ENCODE measurements at regions not wholly inside any gene's neighbourhood (a gene's known extent, or its start where the extent isn't known, plus 50 kb on each side); places are given as distances from the start of the nearest gene placed in this dataset.

DNA sequence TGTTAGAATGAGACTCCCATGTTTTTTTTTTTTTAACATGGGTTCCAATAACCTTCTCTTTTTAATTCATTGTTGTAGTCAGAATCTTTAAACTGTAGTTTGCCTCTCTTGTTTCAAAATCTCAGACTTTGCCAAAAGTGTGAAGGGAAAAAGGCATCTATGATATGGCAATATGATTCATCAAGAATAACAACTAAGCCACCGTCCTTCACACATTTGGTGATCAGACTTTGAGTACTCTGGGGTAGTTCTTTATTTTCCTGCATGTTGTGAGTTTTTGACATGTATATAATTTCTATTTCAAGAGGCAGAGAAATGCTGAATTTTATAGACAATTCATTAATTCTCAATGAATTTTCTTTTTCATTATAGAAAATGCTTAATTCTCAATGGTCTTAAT is 53.5 kb upstream of the CERS6 start:
- no peak for DNase-seq (ENCODE audit: low spot score in 2 of 2)
- H3K36me3 ChIP-seq, result no peaks in the 10 kb centered on the region
- H3K4me3 ChIP-seq, result no peak overlapping the region
- peaks cover 0 to 10% of the 10 kb centered on the region in 2 donors for H3K9me3 ChIP-seq
- H3K4me1 ChIP-seq, result no peaks in the 10 kb centered on the region
- TF ChIP-seq, protein P1, sequence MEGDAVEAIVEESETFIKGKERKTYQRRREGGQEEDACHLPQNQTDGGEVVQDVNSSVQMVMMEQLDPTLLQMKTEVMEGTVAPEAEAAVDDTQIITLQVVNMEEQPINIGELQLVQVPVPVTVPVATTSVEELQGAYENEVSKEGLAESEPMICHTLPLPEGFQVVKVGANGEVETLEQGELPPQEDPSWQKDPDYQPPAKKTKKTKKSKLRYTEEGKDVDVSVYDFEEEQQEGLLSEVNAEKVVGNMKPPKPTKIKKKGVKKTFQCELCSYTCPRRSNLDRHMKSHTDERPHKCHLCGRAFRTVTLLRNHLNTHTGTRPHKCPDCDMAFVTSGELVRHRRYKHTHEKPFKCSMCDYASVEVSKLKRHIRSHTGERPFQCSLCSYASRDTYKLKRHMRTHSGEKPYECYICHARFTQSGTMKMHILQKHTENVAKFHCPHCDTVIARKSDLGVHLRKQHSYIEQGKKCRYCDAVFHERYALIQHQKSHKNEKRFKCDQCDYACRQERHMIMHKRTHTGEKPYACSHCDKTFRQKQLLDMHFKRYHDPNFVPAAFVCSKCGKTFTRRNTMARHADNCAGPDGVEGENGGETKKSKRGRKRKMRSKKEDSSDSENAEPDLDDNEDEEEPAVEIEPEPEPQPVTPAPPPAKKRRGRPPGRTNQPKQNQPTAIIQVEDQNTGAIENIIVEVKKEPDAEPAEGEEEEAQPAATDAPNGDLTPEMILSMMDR (IDR thresholded peaks at IDR 0.05), result no peak
- TF ChIP-seq POLR2AphosphoS5 (IDR thresholded peaks at IDR 0.05), result no peak
- TF ChIP-seq POLR2A (IDR thresholded peaks at IDR 0.05), result no peak
- intact Hi-C loops (cut with DNase I; ENCODE audit: low total_unique reads), result no loop called here
- H3K27me3 ChIP-seq, result no peaks in the 10 kb centered on the region
- H3K27ac ChIP-seq, result no peak overlapping the region

DNA sequence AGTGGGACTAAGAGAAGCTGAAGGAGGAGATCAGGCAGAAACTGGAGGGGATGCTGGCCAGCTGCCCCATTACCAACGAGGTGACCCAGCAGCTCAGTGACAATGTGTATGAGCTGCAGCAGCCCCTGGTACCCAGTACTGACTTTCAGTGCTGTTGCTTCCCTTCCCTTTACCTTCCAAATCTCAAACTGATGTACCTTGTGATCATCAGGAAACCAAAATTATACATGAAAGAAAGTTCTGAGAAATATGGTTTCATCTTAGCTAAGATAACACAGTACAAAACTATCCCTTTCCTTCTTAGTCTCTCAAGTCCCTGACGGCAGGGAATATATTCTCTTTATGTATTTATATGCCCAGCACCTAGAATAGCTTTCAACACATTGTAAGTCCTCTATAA is 52.3 kb upstream of the CERS6 start:
- TF ChIP-seq POLR2A (IDR thresholded peaks at IDR 0.05), result no peak
- TF ChIP-seq, protein P1 (IDR thresholded peaks at IDR 0.05), result no peak
- no peak for TF ChIP-seq POLR2AphosphoS5 (IDR thresholded peaks at IDR 0.05)
- no peak overlapping the region for H3K27ac ChIP-seq
- H3K9me3 ChIP-seq, result peaks cover 0 to 14% of the 10 kb centered on the region in 2 donors
- intact Hi-C loops (cut with DNase I; ENCODE audit: low total_unique reads), result no loop called here
- H3K27me3 ChIP-seq, result no peaks in the 10 kb centered on the region
- H3K4me1 ChIP-seq, result no peaks in the 10 kb centered on the region
- H3K36me3 ChIP-seq, result no peaks in the 10 kb centered on the region
- DNase-seq (ENCODE audit: low spot score in 2 of 2), result no peak
- no peak overlapping the region for H3K4me3 ChIP-seq

DNA sequence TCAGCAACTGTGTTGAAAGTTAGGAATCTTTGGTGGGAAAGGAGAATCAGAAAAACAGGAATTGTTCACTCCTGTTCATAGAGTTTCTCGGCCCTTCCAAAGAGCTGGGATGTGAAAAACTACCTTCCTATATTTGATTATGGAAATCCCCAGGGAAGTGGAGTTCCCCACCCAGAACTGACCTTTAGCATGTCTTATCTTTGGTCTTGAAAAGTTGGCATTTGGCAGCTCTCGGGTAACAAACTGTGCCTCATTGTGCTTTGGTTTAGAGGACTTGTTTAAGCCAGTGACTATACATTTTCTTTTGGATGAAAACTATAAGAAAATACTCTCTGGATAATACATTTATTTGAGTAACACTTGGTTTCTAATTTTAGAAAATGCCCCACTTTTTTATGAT is 51.3 kb upstream of the CERS6 start:
- TF ChIP-seq, protein P1 (IDR thresholded peaks at IDR 0.05), result no peak
- TF ChIP-seq POLR2AphosphoS5 (IDR thresholded peaks at IDR 0.05), result no peak
- TF ChIP-seq POLR2A (IDR thresholded peaks at IDR 0.05), result no peak

More for the DNA sequence above, 51.3 kb upstream of the CERS6 start:
- Histone ChIP-seq H3K4me1 (no peaks in the 10 kb centered on the region), H3K36me3 (no peaks in the 10 kb centered on the region), H3K4me3 (no peak overlapping the region), H3K9me3 (peaks cover 0 to 14% of the 10 kb centered on the region in 2 donors), H3K27ac (no peak overlapping the region), H3K27me3 (no peaks in the 10 kb centered on the region)
- intact Hi-C loops (cut with DNase I; ENCODE audit: low total_unique reads), result no loop called here
- no peak for DNase-seq (ENCODE audit: low spot score in 2 of 2)

Data from breast epithelium (tissue), 4 donors.